Superior temporal gyrus (tissue), 1 donor: ENCODE measurements at regions not wholly inside any gene's neighbourhood (a gene's known extent, or its start where the extent isn't known, plus 50 kb on each side); places are given as distances from the start of the nearest gene placed in this dataset.

Source experiments
- DNase-seq: peaks from one replicate; pipeline ENCODE4 v3.0.0-alpha.2; 2016; ENCODE audit errors: extremely low spot score

DNA sequence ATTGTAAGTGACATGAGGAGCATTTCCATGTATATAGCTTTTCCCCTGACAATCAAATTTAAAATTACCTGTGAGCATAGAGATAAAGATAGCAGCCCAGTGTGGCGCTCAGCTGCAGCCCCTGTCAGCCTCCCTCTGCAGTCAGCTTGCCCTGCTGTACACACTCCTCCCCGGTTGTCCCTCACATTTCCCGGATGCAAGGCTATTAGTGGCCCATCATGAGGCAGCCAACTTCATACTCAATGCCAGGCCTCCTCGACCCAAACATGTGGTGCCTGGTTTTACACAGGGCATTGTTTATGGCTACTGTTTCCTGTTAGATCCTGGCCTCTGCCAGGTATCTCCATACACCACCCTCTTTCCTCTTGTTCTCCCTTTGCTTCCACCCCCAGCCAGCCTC, 116.1 kb upstream of the SH3BP4 start:
- no peak for DNase-seq

DNA sequence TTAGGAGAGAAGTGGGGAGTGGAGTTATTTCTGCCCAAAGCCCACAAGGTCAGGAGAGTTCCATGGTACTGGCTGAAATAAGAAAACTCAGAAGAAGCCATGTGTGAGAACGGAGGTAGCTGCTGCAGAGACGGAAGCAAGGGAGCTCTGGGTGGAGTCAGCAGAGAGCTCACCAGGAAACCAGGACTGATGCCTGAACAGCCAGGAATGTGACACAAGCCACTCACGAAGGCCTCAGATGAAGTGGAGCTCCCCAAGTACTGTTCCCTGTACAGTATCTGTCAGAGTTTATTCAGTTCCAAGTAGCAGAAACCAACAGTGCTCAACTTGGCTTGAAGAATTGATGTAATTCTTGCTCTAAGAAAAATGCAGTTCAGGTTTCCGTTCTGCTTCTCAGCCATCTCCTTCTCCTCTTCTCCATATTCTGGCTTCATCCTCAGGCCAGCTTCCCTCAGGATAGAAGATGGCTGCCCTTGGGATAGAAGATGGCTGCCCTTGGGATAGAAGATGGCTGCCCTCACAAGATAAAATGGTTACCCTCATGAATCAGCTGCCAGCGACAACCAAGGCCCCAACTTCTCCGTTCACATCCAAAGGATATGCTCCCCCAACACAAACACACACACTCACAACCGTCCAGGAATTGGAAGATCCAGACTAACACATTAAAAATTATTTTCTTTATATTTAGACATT, 117.4 kb upstream of the SH3BP4 start:
- DNase-seq, result no peak

DNA sequence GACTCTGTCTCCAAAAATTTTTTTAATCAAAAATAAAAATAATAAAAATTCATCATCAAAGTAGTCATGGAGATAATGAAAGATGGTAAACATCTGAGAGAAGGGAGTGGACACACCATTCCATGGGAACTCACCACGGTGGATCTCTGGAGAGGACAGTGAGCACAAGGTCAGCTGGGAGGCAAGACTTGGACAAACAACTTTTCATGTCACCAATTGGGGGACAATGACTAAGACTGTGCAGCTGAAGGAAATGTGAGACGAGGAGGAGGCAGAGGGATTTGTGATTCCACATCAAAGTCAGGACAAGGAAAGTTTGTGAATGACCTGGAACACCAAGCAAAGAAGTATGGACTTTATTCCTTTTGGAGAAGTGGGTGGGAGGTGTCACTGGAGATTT, 121.0 kb upstream of the SH3BP4 start:
- no peak for DNase-seq

DNA sequence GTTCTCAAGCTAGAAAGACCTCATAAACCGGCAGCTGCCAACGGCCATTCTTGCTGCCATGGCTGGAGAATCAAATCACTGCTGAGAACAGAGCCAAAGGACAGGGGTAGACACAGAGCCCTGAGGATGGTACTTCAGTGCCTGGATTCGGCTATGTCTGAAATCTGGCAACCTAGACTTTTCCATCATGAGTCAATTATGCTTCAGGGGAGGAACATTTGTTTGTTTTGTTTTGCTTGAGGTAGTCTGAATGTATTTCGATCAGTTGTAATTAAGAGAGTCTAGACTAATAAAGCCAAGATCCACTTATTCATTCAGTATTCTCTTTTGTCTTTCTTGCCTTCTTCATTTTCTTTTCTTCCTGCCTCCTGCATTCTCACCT, 122.8 kb upstream of the SH3BP4 start:
- DNase-seq, result no peak

DNA sequence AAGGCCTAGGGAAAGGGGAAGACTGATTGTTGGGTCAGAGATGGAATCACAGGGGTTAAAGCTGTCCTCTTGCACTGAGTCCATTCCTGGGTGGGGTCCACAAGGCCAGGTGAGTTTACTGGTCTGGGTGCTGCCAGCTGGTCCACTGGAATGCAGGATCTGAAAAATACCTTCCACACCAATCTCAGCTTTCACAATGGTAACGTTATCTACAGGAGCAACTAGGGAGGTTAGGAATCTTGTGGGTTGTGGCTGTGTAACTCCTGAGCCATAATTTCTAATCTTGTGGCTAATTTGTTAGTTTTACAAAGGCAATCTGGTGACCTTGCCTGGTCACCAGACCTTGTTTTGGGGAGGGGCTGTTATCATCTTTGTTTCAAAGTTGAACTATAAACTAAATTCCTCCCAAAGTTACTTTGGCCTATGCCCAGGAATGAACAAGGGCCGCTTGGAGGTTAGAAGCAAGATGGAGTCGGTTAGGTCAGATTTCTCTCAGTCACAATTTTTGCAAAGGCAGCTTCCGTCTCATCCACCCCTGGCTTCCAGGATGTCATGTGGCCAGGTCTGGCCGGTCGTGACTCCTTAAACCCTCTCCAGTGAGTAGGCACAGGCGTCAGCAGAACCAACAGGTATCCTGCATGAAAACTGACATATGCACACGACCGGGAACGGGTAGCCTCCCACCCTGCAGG, 123.3 kb upstream of the SH3BP4 start:
- no peak for DNase-seq

DNA sequence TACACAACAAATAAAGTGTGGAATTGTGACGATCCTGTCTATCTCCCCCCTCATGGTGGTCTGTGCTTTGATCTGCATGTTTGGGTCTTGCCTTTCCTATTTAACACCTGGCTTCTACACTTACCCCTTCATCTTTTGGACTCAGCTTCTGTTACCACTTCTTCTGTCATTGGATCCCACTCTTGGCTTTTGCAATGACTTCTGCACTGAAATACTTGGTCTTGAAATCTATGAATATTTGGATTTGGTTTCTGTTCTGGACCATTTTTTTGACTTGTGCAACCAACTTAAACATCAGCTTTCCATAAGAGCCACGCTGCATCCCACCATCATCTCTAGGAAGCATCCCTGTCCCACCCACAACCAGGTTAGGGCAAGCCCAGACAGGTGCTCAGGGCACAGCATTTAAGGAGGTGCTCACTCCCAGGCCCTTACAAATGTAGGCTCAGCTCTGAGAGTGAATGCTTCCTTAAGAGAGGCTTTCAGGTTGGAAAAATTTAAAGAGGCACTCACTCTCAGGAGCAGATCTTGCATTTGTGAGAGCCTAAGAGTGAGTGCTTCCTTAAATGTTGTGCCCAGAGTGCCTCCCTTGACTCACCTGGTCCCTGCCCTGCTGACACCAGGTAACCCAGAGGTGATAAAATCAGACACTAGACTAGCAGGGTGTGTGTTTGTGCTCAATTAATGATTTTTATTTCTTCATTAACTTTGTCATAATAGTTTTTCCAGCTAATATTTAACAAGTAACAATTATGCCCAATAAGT, 124.5 kb upstream of the SH3BP4 start:
- no peak for DNase-seq

DNA sequence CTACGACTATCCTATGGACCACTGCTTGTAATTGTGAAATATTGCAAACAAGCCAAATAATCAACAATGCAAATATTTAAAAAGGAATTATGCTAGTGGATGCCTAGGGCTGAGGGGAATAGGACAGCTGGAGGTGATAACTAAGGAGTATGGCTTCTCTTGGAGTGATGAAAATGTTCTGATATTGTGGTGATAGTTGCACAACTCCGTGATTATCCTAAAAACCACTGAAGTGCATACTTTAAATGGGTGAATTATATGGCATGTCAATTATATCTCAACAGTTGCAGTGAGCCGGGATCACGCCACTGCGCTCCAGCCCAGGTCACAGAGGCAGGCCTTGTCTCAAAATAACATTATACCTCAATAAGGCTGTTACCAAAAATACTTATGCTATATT, 125.1 kb upstream of the SH3BP4 start:
- no peak for DNase-seq

DNA sequence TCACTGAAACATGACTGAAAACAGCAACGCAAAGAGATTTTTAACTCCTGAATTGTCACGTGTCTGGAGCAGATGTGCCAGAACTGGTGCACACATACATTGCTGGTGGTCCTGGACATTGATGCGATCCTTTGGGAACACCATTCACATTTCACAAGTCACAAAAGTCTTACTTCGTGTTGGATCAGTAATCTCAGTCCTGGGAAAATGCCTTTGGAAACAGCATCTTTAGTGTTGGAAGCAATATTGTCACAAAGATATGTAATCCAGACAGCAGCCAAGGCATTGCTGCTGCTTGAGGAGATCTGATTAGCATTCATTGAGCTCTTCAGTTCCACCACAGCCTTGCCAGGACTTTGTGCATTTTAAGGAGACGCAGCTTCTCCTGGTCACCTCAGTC, 126.2 kb upstream of the SH3BP4 start:
- no peak for DNase-seq

DNA sequence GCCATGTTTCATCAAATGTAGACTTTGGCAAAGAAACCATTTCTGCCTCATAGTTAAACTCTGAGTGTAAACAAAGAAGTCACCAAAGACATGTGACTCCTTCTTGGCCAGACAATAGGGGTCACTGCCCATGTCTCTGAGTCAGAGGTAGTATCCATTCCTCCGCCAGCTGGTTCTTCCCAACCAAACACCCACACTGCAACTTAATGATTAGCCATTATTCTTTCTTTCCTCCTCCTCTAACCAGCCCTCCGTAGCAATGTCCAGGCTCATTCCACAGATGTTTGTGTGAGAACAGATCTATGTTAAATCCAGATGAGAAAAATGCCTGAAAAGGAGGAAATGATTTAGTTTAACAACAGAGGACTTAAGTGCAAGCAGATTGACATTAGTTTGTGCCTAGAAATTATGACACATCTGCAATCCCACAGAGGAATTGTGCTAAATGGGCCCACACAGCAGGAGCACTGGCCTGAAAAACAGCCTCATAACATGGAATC, 127.9 kb upstream of the SH3BP4 start:
- no peak for DNase-seq

DNA sequence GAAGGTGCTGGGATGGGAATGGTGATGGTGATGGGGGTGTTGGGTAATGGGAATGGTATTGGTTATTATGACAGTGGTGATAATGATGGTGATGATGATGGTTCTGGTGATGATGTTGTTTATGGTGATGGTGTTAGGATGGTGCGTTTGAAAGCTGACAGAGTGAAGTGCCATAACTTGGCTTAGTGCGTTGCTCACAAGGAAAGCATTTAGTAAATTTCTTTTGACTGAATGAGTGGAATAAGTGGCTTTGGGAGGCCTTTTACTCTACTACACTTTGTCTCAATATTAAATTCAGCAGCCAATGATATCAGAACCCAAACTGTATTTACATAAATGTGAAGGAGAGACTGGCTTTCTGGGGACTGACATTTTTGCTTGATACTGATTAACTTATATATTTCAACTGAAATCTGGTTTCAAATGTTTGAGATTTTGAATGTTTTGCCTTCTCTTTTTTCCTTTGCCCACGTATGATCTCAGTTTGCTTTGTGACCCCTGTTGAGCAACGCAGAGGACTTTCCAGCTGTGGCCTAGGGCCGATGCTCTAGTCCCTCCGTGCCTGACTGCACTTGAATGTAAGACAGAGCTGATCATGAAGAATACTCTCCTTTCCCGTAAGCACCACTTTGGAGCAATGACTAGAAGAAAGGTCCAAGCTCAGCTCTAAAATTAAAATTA, 128.5 kb upstream of the SH3BP4 start:
- no peak for DNase-seq

DNA sequence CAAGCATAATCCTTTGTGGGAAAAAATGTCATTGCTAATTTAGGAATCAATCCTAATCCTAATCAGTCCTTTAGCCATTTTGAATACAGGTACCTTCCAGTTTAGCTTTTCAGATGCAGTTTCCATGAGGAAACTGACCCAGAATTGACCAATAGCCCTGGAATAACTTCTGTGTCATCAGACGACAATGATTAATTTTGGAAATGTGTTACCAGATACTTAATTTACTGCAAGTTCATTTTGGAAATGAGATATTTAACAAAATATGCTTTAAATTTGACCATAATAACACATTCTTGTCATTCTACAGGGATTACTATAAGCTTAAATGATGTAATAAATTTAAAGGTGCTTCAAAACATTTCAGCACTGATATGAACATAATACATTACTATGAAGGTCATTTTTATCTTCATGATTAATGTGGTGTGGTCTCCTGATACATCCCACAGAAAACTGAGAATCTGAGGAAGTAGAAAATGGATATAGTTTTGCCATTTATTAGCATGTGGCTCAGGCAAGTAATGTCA, 129.8 kb upstream of the SH3BP4 start:
- no peak for DNase-seq

DNA sequence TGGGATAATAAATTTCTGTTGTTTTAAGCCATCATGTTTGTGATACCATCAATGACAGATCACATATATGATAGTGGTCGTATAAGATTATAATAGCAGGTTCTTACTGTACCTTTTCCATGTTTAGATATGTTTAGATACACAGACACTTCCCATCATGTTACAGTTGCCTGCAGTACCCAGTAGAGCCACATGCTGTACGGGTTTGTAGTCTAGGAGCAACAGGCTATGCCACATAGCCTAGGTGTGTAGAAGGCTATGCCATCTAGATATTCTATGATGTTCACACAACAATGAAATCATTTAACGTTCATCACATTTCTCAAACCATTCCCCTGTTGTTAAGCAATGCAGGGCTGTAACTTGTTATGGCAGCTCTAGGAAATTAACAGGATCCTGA, 132.9 kb upstream of the SH3BP4 start:
- DNase-seq, result no peak

DNA sequence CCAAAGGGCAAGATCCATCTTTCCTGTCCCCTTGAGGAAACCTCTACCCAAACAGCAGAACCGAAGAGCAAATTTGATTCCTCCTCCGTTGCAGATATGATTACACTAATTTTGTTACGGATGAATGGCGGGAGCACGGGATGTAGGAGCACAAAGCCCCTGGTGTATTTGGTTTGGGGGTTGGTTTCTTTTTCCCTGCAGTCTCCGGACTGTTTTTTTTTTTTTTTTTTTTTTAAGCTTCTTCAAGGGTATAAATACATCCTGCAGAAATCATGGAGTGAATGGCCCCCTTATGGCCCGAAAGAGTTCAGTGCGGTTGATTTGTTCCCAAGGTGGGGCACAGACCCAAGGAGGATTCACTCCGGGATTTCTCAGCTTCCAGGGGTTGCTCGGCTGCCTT, 135.3 kb upstream of the SH3BP4 start:
- no peak for DNase-seq

DNA sequence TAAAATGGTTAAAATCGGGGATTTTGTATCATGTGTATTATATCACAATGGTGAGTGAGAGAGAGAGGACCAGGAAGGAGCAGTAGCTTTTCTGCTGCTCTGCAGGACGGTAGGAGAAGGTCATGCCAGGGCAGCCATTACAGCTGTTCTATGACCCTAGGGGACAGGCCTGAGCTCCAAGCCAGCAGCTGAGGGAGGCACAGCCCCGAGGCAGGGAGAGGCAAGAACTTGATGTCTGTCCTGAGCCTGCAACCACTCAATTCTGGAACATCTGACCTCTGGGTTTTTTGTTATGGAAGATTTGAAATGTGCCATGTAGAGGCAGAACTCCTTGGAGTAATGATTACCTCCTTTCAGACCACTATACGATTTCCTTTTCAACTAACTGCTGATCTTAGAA, 135.8 kb upstream of the SH3BP4 start:
- no peak for DNase-seq

DNA sequence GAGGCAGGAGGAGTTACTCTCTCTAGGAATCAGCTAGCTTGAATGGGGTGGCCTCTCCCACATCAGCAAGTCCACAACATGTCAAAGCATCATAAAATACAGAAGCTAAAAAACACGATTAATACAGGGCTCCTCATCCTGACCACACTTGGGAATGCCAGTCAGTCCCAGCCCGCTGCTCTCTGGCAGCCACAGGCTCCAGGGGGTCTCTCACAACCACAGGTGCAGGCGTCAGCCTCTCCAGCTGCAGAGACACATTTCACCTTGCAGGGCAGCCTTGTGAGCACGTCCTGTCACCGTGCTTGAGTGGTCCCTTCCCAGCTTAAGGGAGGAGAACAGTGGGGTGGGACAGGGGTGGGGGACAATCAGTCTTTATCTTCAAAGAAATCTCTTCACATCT, 137.4 kb upstream of the SH3BP4 start:
- DNase-seq, result no peak

DNA sequence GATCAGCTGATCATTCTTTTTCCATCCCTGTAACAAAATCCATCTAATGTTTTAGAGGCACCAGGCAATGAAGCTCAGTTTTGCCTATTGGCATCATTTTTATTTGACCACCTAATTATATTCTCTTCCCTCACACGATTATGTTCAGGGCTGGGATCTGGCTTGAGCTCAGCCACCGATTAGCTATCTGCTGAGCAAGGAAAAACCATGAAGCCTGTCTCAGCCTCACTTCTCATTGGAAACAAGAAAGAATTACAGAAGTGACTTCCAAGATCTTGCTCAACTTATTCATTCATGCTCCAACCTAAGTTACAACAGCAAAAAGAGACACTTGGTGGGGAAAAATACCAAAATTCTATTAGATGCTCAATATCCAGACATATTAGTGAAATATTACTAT, 139.0 kb upstream of the SH3BP4 start:
- no peak for DNase-seq

DNA sequence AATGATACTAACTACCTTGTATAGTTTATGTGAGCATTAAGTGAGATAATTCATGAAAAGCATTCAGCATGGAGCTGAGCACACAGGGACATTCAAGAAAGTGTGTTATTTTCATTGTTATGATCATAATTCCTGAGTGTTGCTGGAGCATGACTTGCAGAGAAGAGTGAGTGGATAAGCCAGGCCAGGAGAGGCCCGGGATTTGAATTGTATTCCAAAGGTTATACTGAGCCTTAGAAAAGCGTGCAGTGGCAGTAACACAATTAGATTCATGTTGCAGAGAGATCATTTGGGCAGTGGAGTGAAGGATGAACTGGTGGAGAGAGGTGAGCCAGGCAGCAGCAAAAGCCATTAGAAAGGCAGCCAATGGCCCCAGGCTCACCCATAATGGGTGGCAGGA, 142.9 kb upstream of the SH3BP4 start:
- no peak for DNase-seq

DNA sequence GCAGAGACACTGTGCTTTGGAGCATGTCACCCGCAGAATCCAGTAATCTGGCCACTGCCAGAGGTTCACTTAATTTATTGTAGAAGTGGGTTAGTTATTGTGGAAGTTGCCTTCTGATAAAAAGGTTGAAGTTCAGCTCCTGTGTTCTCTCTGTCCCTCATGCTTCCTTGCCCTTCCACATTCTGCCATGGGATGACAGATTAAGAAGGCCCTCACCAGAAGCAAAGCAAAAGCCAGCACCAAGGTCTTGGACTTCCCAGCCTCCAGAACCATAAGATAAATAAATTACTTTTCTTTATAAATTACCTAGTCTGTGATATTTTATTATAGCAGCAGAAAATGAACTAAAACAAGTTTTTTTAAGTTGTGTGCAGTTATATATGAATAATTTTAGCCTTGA, 145.0 kb upstream of the SH3BP4 start:
- DNase-seq, result no peak

DNA sequence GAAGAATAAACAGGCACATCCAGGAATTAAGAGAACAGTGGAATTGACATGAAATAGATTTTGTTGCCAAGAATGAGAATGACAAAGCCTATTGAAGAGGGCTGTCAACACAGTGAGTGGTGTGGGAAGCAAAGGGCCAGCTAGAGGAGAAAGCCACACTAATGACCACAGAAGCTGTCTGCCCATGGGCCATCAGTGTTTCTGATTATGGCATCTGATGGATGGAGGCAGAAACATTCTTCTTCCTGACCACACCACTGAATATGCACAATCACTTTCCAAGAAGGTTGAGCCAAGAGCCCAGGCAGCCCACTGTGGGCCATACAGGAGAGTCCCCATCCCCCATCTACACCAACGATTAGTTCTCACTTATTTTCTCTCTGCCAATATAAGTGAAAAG, 146.0 kb upstream of the SH3BP4 start:
- no peak for DNase-seq

DNA sequence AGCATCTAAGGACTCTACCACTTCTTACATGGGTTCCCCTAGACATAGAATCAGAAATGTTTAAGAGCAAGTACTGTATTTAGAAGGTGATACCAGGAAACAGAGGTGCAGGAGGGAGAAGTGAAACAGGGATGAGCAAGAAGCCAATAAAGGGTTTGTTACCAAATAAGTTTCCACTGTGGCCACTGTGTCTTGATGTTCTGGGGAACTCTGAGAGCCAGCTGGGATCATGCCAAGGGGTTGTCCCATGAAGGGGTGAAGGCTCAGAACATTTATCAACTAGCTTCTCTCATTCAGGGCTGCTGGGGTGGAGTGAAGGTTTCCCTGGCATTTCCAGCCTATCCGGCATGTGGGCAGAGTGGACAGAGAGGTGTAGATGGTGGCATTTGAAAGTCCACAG, 147.1 kb upstream of the SH3BP4 start:
- no peak for DNase-seq

DNA sequence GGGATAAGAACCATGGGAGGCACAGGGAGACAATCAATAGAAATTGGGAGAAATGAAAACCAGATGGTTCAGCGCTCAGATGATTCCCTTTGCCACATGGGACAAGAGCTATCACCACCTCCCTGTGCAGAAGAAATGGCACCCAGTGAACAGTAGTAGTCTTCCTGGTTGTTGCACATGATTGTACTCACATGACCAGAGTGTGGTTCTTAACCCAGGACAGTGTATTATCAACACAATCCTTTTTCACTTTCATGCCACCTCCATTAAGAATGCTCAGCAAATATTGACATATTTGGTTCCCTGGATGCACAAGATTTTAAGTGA, 149.0 kb upstream of the SH3BP4 start:
- DNase-seq, result no peak
